Testis (tissue), 2 donors: ENCODE measurements at regions not wholly inside any gene's neighbourhood (a gene's known extent, or its start where the extent isn't known, plus 50 kb on each side); places are given as distances from the start of the nearest gene placed in this dataset.

Source experiments
- CTCF ChIP-seq, 3 experiments: fragments of 450-650 bp in 2 of 3; fragments of 200-600 bp in 1 of 3; sonication (generic) in 1 of 3; IDR thresholded peaks; one replicate each; pipeline ENCODE4 v1.5.1; 2016 to 2019; ENCODE audit warnings: antibody characterized with exemption in 3 of 3, mild to moderate bottlenecking in 2 of 3, moderate library complexity in 1 of 3
- POLR2A ChIP-seq: fragments of 450-650 bp; IDR thresholded peaks from one replicate; pipeline ENCODE4 v1.6.1; 2017; ENCODE audit warnings: antibody characterized with exemption, mild to moderate bottlenecking, moderate library complexity

- no peak for TF ChIP-seq CTCF (IDR thresholded peaks at IDR 0.05)
- TF ChIP-seq POLR2A: no peak
These were observed 1188.2 kb upstream of the B3GALT2 start for GRCh38 chr1:194374649-194375048.
